Astrocyte of the cerebellum (primary cell): ENCODE measurements at regions not wholly inside any gene's neighbourhood (a gene's known extent, or its start where the extent isn't known, plus 50 kb on each side); places are given as distances from the start of the nearest gene placed in this dataset.

Experiments
- DNase-seq: peaks from one replicate; pipeline ENCODE4 v3.0.0-alpha.2; 2011; ENCODE audit warnings: low read depth
- H3K4me3 ChIP-seq: 2 replicates; pipeline ENCODE4 v1.5.1; 2011; ENCODE audit warnings: mild to moderate bottlenecking, low read depth, low read length, moderate library complexity
- CTCF ChIP-seq: IDR thresholded peaks from 2 replicates; pipeline ENCODE4 v1.5.1; 2012; ENCODE audit warnings: low read length, low read depth, moderate library complexity, mild to moderate bottlenecking; ENCODE audit errors: missing control alignments
- in situ Hi-C: cut with HindIII; loops from 2 replicates; pipeline ENCODE4 v1.10.0; 2017; ENCODE audit warnings: low sequenced_read_pairs

- TF ChIP-seq CTCF, result no peak
- no peak overlapping the region for H3K4me3 ChIP-seq
- in situ Hi-C loops, result no loop called here
- no peak for DNase-seq
These were observed 63.5 kb downstream of the PCDH18 start for GRCh38 chr4:137468836-137469235.

- no peak for DNase-seq
- no peak for TF ChIP-seq CTCF
- H3K4me3 ChIP-seq, result no peak overlapping the region
- in situ Hi-C loops, result no loop called here
These were observed 64.8 kb downstream of the PCDH18 start for GRCh38 chr4:137467537-137467936.

GRCh38 chr4:137463377-137464003, 68.8 kb downstream of the PCDH18 start:
- no peak overlapping the region for H3K4me3 ChIP-seq
- no peak for DNase-seq
- TF ChIP-seq CTCF, result no peak
- in situ Hi-C loops, result no loop called here

- TF ChIP-seq CTCF, result no peak
- no peak for DNase-seq
These were observed 76.5 kb downstream of the PCDH18 start for GRCh38 chr4:137455647-137456321.

GRCh38 chr4:137454767-137455166, 77.5 kb downstream of the PCDH18 start:
- in situ Hi-C loops, result no loop called here
- no peak for DNase-seq
- no peak for TF ChIP-seq CTCF
- no peak overlapping the region for H3K4me3 ChIP-seq

More at GRCh38 chr4:137455647-137456321, 76.5 kb downstream of the PCDH18 start:
- in situ Hi-C loops, result no loop called here
- no peak overlapping the region for H3K4me3 ChIP-seq

- no peak overlapping the region for H3K4me3 ChIP-seq
- no peak for TF ChIP-seq CTCF
- DNase-seq, result no peak
- in situ Hi-C loops, result no loop called here
These were observed 79.5 kb downstream of the PCDH18 start for GRCh38 chr4:137452799-137453198.
